GM23338 (cell line): ENCODE measurements at regions not wholly inside any gene's neighbourhood (a gene's known extent, or its start where the extent isn't known, plus 50 kb on each side); places are given as distances from the start of the nearest gene placed in this dataset.

Experiments used
- ATAC-seq: fragments of 200-7000 bp; cut with Tn5 transposase; 3 replicates; pipeline ENCODE4 v1.9.1; 2020
- DNase-seq: peaks from one replicate; pipeline ENCODE4 v3.0.0-alpha.2; 2015; ENCODE audit warnings: low spot score
- H2AFZ ChIP-seq: fragments of 200-600 bp; sonication (generic); 2 replicates; pipeline ENCODE4 v1.8.0; 2016; ENCODE audit warnings: antibody characterized with exemption, mild to moderate bottlenecking, moderate library complexity
- H3F3A ChIP-seq: fragments of 200-600 bp; sonication (generic); replicated peaks from 2 replicates; pipeline ENCODE4 v1.8.0; 2017; ENCODE audit warnings: antibody characterized with exemption, mixed run types, low read depth
- H3K27ac ChIP-seq: fragments of 200-600 bp; sonication (generic); 2 replicates; pipeline ENCODE4 v1.6.1; 2016; ENCODE audit warnings: low read depth
- H3K27me3 ChIP-seq: fragments of 200-600 bp; sonication (generic); 2 replicates; pipeline ENCODE4 v1.8.0; 2016; ENCODE audit warnings: mild to moderate bottlenecking, mixed run types, moderate library complexity; ENCODE audit not compliant: insufficient read depth
- H3K36me3 ChIP-seq: fragments of 200-600 bp; sonication (generic); 2 replicates; pipeline ENCODE4 v1.8.0; 2016; ENCODE audit warnings: mild to moderate bottlenecking; ENCODE audit not compliant: insufficient read depth
- H3K4me1 ChIP-seq: fragments of 200-600 bp; sonication (generic); 2 replicates; pipeline ENCODE4 v1.8.0; 2016; ENCODE audit warnings: mild to moderate bottlenecking, moderate library complexity; ENCODE audit not compliant: insufficient read depth
- H3K4me2 ChIP-seq: fragments of 200-600 bp; sonication (generic); 2 replicates; pipeline ENCODE4 v1.7.1; 2017; ENCODE audit warnings: mixed run types
- H3K4me3 ChIP-seq: fragments of 200-600 bp; sonication (generic); 2 replicates; pipeline ENCODE4 v1.6.1; 2016; ENCODE audit warnings: mixed run types
- H3K79me2 ChIP-seq: fragments of 200-600 bp; sonication (generic); replicated peaks from 2 replicates; pipeline ENCODE4 v1.8.0; 2017; ENCODE audit warnings: mild to moderate bottlenecking; ENCODE audit not compliant: insufficient read depth
- H3K9me2 ChIP-seq: fragments of 200-600 bp; sonication (generic); 2 replicates; pipeline ENCODE4 v1.8.0; 2017; ENCODE audit not compliant: insufficient read depth
- H4K20me1 ChIP-seq: fragments of 200-600 bp; sonication (generic); replicated peaks from 2 replicates; pipeline ENCODE4 v1.8.0; 2017; ENCODE audit warnings: mild to moderate bottlenecking; ENCODE audit not compliant: insufficient read depth
- H3K27ac Mint-ChIP-seq: 2 replicates; pipeline ENCODE4 v1.8.0; 2020; ENCODE audit warnings: inconsistent platforms, mild to moderate bottlenecking, moderate library complexity, mixed read lengths
- H3K27me3 Mint-ChIP-seq: 3 replicates; pipeline ENCODE4 v1.8.0; 2022; ENCODE audit warnings: low read depth, mild to moderate bottlenecking, moderate library complexity, mixed read lengths, inconsistent platforms; ENCODE audit not compliant: insufficient read depth, poor library complexity
- H3K36me3 Mint-ChIP-seq: 3 replicates; pipeline ENCODE4 v1.8.0; 2021; ENCODE audit warnings: low read depth, mild to moderate bottlenecking, inconsistent platforms, moderate library complexity, mixed read lengths
- H3K4me1 Mint-ChIP-seq: 3 replicates; pipeline ENCODE4 v1.8.0; 2020; ENCODE audit warnings: mild to moderate bottlenecking, inconsistent platforms, mixed read lengths
- H3K4me3 Mint-ChIP-seq: 3 replicates; pipeline ENCODE4 v1.8.0; 2021; ENCODE audit warnings: moderate library complexity, mild to moderate bottlenecking, inconsistent platforms, mixed read lengths
- H3K9me3 Mint-ChIP-seq: 3 replicates; pipeline ENCODE4 v1.8.0; 2020; ENCODE audit warnings: moderate library complexity, mild to moderate bottlenecking, inconsistent platforms, mixed read lengths
- CREB1 ChIP-seq: fragments of 250-450 bp; sonication (Bioruptor Pico); IDR thresholded peaks from 2 replicates; pipeline ENCODE4 v1.5.0; 2020; ENCODE audit warnings: low read depth, mild to moderate bottlenecking, moderate library complexity
- CTCF ChIP-seq, 2 experiments: fragments of 200-600 bp in 1 of 2; sonication (generic) in 1 of 2; conservative IDR thresholded peaks; 2 replicates each; pipeline versions ENCODE4 v1.5.1 to v1.6.1; 2016 to 2017; ENCODE audit warnings: antibody characterized with exemption in 2 of 2, low read depth in 2 of 2, mild to moderate bottlenecking in 2 of 2, moderate library complexity in 1 of 2
- ETS1 ChIP-seq: IDR thresholded peaks from 2 replicates; pipeline ENCODE4 v1.6.1; 2016; ENCODE audit warnings: antibody characterized with exemption
- EZH2 ChIP-seq: fragments of 200-600 bp; sonication (generic); IDR thresholded peaks from one replicate; pipeline ENCODE4 v1.8.0; 2017; ENCODE audit warnings: antibody characterized with exemption, mild to moderate bottlenecking, low read depth; ENCODE audit not compliant: unreplicated experiment
- EZH2phosphoT487 ChIP-seq: fragments of 200-600 bp; sonication (generic); IDR thresholded peaks from one replicate; pipeline ENCODE4 v1.8.1; 2018; ENCODE audit warnings: antibody characterized with exemption; ENCODE audit not compliant: unreplicated experiment
- JUNB ChIP-seq: IDR thresholded peaks from one replicate; pipeline ENCODE4 v1.6.1; 2016; ENCODE audit warnings: antibody characterized with exemption; ENCODE audit not compliant: unreplicated experiment
- NANOG ChIP-seq: IDR thresholded peaks from 2 replicates; pipeline ENCODE4 v1.6.1; 2016; ENCODE audit warnings: antibody characterized with exemption, borderline replicate concordance
- POLR2AphosphoS5 ChIP-seq: IDR thresholded peaks from 2 replicates; pipeline ENCODE4 v1.6.1; 2016; ENCODE audit warnings: antibody characterized with exemption, low read depth
- REST ChIP-seq: IDR thresholded peaks from one replicate; pipeline ENCODE4 v1.6.1; 2018; ENCODE audit warnings: antibody characterized with exemption; ENCODE audit not compliant: unreplicated experiment
- STAT1 ChIP-seq: IDR thresholded peaks from one replicate; pipeline ENCODE4 v1.6.1; 2016; ENCODE audit warnings: antibody characterized with exemption; ENCODE audit not compliant: unreplicated experiment
- ZNF114 ChIP-seq: fragments of 250-450 bp; sonication (Bioruptor Pico); IDR thresholded peaks from 2 replicates; pipeline ENCODE4 v1.5.0; 2020; ENCODE audit warnings: mild to moderate bottlenecking, moderate library complexity
- ZNF331 ChIP-seq: fragments of 250-450 bp; sonication (Bioruptor Pico); IDR thresholded peaks from 2 replicates; pipeline ENCODE4 v1.5.0; 2020; ENCODE audit warnings: low read depth, mild to moderate bottlenecking, moderate library complexity
- ZNF462 ChIP-seq: fragments of 250-450 bp; sonication (Bioruptor Pico); IDR thresholded peaks from 2 replicates; pipeline ENCODE4 v1.5.0; 2020; ENCODE audit warnings: mild to moderate bottlenecking, moderate library complexity

GRCh38 chr10:36819781-36820180 lies 305.6 kb upstream of the ANKRD30A start:
- no peaks in the 10 kb centered on the region for H3K4me1 Mint-ChIP-seq
- DNase-seq: no peak
- no peak for ATAC-seq
- H3K4me3 Mint-ChIP-seq: no peak overlapping the region
- no peak overlapping the region for H3K27ac ChIP-seq
- H3K4me2 ChIP-seq: no peak overlapping the region
- H3K36me3 Mint-ChIP-seq: peaks cover 7% of the 10 kb centered on the region
- H3K4me3 ChIP-seq: no peak overlapping the region
- no peaks in the 10 kb centered on the region for H3K36me3 ChIP-seq
- no peak for TF ChIP-seq NANOG
- TF ChIP-seq ZNF114 (CRISPR knock-in tag): no peak
- TF ChIP-seq POLR2AphosphoS5: no peak
- TF ChIP-seq ZNF462 (CRISPR knock-in tag): no peak
- TF ChIP-seq EZH2phosphoT487: no peak
- TF ChIP-seq REST: no peak
- no peak for TF ChIP-seq STAT1
- no peak for TF ChIP-seq JUNB
- no peak for TF ChIP-seq ZNF331 (CRISPR knock-in tag)
- TF ChIP-seq CTCF (conservative IDR thresholded peaks at IDR 0.05; ENCODE audit: low read depth in 2 of 2): no peak
- no peak for TF ChIP-seq CREB1 (CRISPR knock-in tag)
- TF ChIP-seq ETS1: no peak
- TF ChIP-seq EZH2: no peak
- no peaks in the 10 kb centered on the region for H4K20me1 ChIP-seq
- H3K9me3 Mint-ChIP-seq: peaks cover 32% of the 10 kb centered on the region
- H3K27me3 ChIP-seq: no peaks in the 10 kb centered on the region
- no peaks in the 10 kb centered on the region for H3F3A ChIP-seq
- no peaks in the 10 kb centered on the region; the same call in 1 of the 2 replicates for H3K4me1 ChIP-seq
- H3K27ac Mint-ChIP-seq: no peak overlapping the region
- H2AFZ ChIP-seq: no peak overlapping the region
- no peaks in the 10 kb centered on the region for H3K27me3 Mint-ChIP-seq
- no peaks in the 10 kb centered on the region for H3K79me2 ChIP-seq
- no peaks in the 10 kb centered on the region for H3K9me2 ChIP-seq
